SKM-1 (cell line): ENCODE measurements at regions not wholly inside any gene's neighbourhood (a gene's known extent, or its start where the extent isn't known, plus 50 kb on each side); places are given as distances from the start of the nearest gene placed in this dataset.

Source experiments
- DNase-seq: peaks from one replicate; lab custom pipeline; 2025; ENCODE audit not compliant: unreplicated experiment; lab: John Stamatoyannopoulos, UW

GRCh38 chr5:9861666-9862256 is 231.6 kb upstream of the TAS2R1 start:
- no peak for DNase-seq

- DNase-seq = no peak
Observed at GRCh38 chr5:9859808-9860207, 229.7 kb upstream of the TAS2R1 start.

GRCh38 chr5:9858043-9858442 is 227.9 kb upstream of the TAS2R1 start:
- no peak for DNase-seq

- no peak for DNase-seq
Observed at GRCh38 chr5:9853309-9853708, 223.2 kb upstream of the TAS2R1 start.

GRCh38 chr5:9852671-9853070 is 222.5 kb upstream of the TAS2R1 start:
- no peak for DNase-seq

GRCh38 chr5:9851458-9851857 is 221.3 kb upstream of the TAS2R1 start:
- no peak for DNase-seq

- DNase-seq = no peak
Observed at GRCh38 chr5:9850456-9850855, 220.3 kb upstream of the TAS2R1 start.

GRCh38 chr5:9847631-9848030 is 217.5 kb upstream of the TAS2R1 start:
- DNase-seq = no peak

- no peak for DNase-seq
Observed at GRCh38 chr5:9845185-9845584, 215.0 kb upstream of the TAS2R1 start.

- DNase-seq = no peak
Observed at GRCh38 chr5:9841516-9842170, 211.5 kb upstream of the TAS2R1 start.

- DNase-seq = no peak
Observed at GRCh38 chr5:9838916-9839315, 208.8 kb upstream of the TAS2R1 start.

GRCh38 chr5:9834871-9835770 is 205.0 kb upstream of the TAS2R1 start:
- DNase-seq = no peak

- DNase-seq = no peak
Observed at GRCh38 chr5:9833871-9834270, 203.7 kb upstream of the TAS2R1 start.

GRCh38 chr5:9832921-9833320 is 202.8 kb upstream of the TAS2R1 start:
- DNase-seq = no peak

GRCh38 chr5:9831823-9832222 is 201.7 kb upstream of the TAS2R1 start:
- no peak for DNase-seq

- DNase-seq = no peak
Observed at GRCh38 chr5:9830184-9830583, 200.0 kb upstream of the TAS2R1 start.

- no peak for DNase-seq
Observed at GRCh38 chr5:9829621-9830020, 199.5 kb upstream of the TAS2R1 start.

- no peak for DNase-seq
Observed at GRCh38 chr5:9820691-9821449, 190.7 kb upstream of the TAS2R1 start.

- DNase-seq = no peak
Observed at GRCh38 chr5:9818340-9818845, 188.2 kb upstream of the TAS2R1 start.

- no peak for DNase-seq
Observed at GRCh38 chr5:9817819-9818218, 187.7 kb upstream of the TAS2R1 start.

- DNase-seq = no peak
Observed at GRCh38 chr5:9815051-9815450, 184.9 kb upstream of the TAS2R1 start.
